ENCODE measurements at regions not wholly inside any gene's neighbourhood (a gene's known extent, or its start where the extent isn't known, plus 50 kb on each side); places are given as distances from the start of the nearest gene placed in this dataset.

GRCh38 chr3:194993896-194994295, 277.1 kb downstream of the XXYLT1 start:
- Histone ChIP-seq H3K36me3 (replicated peaks in 1 of 2; ENCODE audit: control extremely low read depth in 1 of 2, control insufficient read depth in 1 of 2, extremely low read depth in 1 of 2, insufficient read depth in 2 of 2, low read length in 1 of 2) (no peaks in the 10 kb centered on the region), H3K27me3 (replicated peaks in 1 of 4; ENCODE audit: control extremely low read depth in 1 of 4, control insufficient read depth in 3 of 4, insufficient read depth in 4 of 4, low read length in 3 of 4) (peaks cover 0 to 7% (median 0%) of the 10 kb centered on the region in 4 experiments), H3K4me1 (ENCODE audit: control insufficient read depth in 2 of 2, insufficient read depth in 2 of 2, low read length in 2 of 2) (no peaks in the 10 kb centered on the region), H3K27ac (ENCODE audit: low read length in 2 of 2) (no peak overlapping the region), H3K79me2 (ENCODE audit: control insufficient read depth, insufficient read depth, low read length) (no peaks in the 10 kb centered on the region), H3K4me3 (ENCODE audit: control extremely low read depth in 1 of 5, extremely low read depth in 1 of 5, insufficient read depth in 1 of 5, low read depth in 2 of 5, low read length in 4 of 5) (no peak overlapping the region), H3K4me2 (replicated peaks; ENCODE audit: low read depth, low read length, poor library complexity, severe bottlenecking) (no peak overlapping the region), H3K9ac (ENCODE audit: low read length) (no peak overlapping the region), H4K20me1 (ENCODE audit: control insufficient read depth, insufficient read depth, low read length, poor library complexity, severe bottlenecking) (no peaks in the 10 kb centered on the region), H3K9me3 (ENCODE audit: control extremely low read depth in 1 of 3, control insufficient read depth in 2 of 3, insufficient read depth in 1 of 3, low read length in 2 of 3) (no peaks in the 10 kb centered on the region), H2AFZ (ENCODE audit: insufficient read depth, low read depth, low read length, poor library complexity, severe bottlenecking) (no peak overlapping the region)
- H3K27me3 Mint-ChIP-seq = peaks cover 11% of the 10 kb centered on the region
- TF ChIP-seq EZH2 (IDR thresholded peaks at IDR 0.05; ENCODE audit: borderline replicate concordance, insufficient read depth, low read depth, low read length, poor library complexity, severe bottlenecking) (no peak), CTCF (IDR thresholded peaks at IDR 0.05) (no peak)
- DNase-seq (no peak), ATAC-seq (ENCODE audit: low read depth) (no peak)
- H3K4me3 Mint-ChIP-seq = no peak overlapping the region
- no peaks in the 10 kb centered on the region for H3K9me3 Mint-ChIP-seq (ENCODE audit: insufficient read depth)
- no peaks in the 10 kb centered on the region for H3K4me1 Mint-ChIP-seq
- intact Hi-C loops (cut with micrococcal nuclease) = no loop called here
- ChIA-PET CTCF (no interaction called here), POLR2A (no interaction called here)
- no peak overlapping the region for H3K27ac Mint-ChIP-seq
- WGBS (ENCODE audit: insufficient coverage) = 77% methylated on average over 6 of the region's 14 CpGs

GRCh38 chr3:194994551-194994981, 276.4 kb downstream of the XXYLT1 start:
- CTCF ChIA-PET = no interaction called here
- no peaks in the 10 kb centered on the region for H3K4me1 ChIP-seq (ENCODE audit: control insufficient read depth in 2 of 2, insufficient read depth in 2 of 2, low read length in 2 of 2)
- H3K4me2 ChIP-seq (replicated peaks; ENCODE audit: low read depth, low read length, poor library complexity, severe bottlenecking) = no peak overlapping the region
- H3K27me3 ChIP-seq (replicated peaks in 1 of 4; ENCODE audit: control extremely low read depth in 1 of 4, control insufficient read depth in 3 of 4, insufficient read depth in 4 of 4, low read length in 3 of 4) = peaks cover 0 to 7% (median 0%) of the 10 kb centered on the region in 4 experiments
- intact Hi-C loops (cut with micrococcal nuclease) = no loop called here
- H3K27ac ChIP-seq (ENCODE audit: low read length in 2 of 2) = no peak overlapping the region
- no peak overlapping the region for H3K4me3 ChIP-seq (ENCODE audit: control extremely low read depth in 1 of 5, extremely low read depth in 1 of 5, insufficient read depth in 1 of 5, low read depth in 2 of 5, low read length in 4 of 5)
- no peak overlapping the region for H3K27ac Mint-ChIP-seq
- no peak for ATAC-seq (ENCODE audit: low read depth)
- H3K4me1 Mint-ChIP-seq = no peaks in the 10 kb centered on the region
- TF ChIP-seq EZH2 (IDR thresholded peaks at IDR 0.05; ENCODE audit: borderline replicate concordance, insufficient read depth, low read depth, low read length, poor library complexity, severe bottlenecking) (no peak), CTCF (IDR thresholded peaks at IDR 0.05) (no peak)
- H2AFZ ChIP-seq (ENCODE audit: insufficient read depth, low read depth, low read length, poor library complexity, severe bottlenecking) = no peak overlapping the region
- WGBS (ENCODE audit: insufficient coverage) = 82% methylated on average over 3 of the region's 6 CpGs
- no peaks in the 10 kb centered on the region for H4K20me1 ChIP-seq (ENCODE audit: control insufficient read depth, insufficient read depth, low read length, poor library complexity, severe bottlenecking)
- H3K9me3 ChIP-seq (ENCODE audit: control extremely low read depth in 1 of 3, control insufficient read depth in 2 of 3, insufficient read depth in 1 of 3, low read length in 2 of 3) = no peaks in the 10 kb centered on the region
- no peak overlapping the region for H3K4me3 Mint-ChIP-seq
- POLR2A ChIA-PET = no interaction called here
- DNase-seq = no peak
- no peak overlapping the region for H3K9ac ChIP-seq (ENCODE audit: low read length)
- H3K36me3 ChIP-seq (replicated peaks in 1 of 2; ENCODE audit: control extremely low read depth in 1 of 2, control insufficient read depth in 1 of 2, extremely low read depth in 1 of 2, insufficient read depth in 2 of 2, low read length in 1 of 2) = no peaks in the 10 kb centered on the region
- H3K27me3 Mint-ChIP-seq = peaks cover 8% of the 10 kb centered on the region
- H3K79me2 ChIP-seq (ENCODE audit: control insufficient read depth, insufficient read depth, low read length) = no peaks in the 10 kb centered on the region
- no peaks in the 10 kb centered on the region for H3K9me3 Mint-ChIP-seq (ENCODE audit: insufficient read depth)

Measured in B cell (primary cell).